ENCODE measurements at regions not wholly inside any gene's neighbourhood (a gene's known extent, or its start where the extent isn't known, plus 50 kb on each side); places are given as distances from the start of the nearest gene placed in this dataset.
"Not testable (repeated sequence)": the region's sequence is repeated elsewhere in the genome, so short reads cannot be mapped to it uniquely, and the experiment has no call there.

DNA sequence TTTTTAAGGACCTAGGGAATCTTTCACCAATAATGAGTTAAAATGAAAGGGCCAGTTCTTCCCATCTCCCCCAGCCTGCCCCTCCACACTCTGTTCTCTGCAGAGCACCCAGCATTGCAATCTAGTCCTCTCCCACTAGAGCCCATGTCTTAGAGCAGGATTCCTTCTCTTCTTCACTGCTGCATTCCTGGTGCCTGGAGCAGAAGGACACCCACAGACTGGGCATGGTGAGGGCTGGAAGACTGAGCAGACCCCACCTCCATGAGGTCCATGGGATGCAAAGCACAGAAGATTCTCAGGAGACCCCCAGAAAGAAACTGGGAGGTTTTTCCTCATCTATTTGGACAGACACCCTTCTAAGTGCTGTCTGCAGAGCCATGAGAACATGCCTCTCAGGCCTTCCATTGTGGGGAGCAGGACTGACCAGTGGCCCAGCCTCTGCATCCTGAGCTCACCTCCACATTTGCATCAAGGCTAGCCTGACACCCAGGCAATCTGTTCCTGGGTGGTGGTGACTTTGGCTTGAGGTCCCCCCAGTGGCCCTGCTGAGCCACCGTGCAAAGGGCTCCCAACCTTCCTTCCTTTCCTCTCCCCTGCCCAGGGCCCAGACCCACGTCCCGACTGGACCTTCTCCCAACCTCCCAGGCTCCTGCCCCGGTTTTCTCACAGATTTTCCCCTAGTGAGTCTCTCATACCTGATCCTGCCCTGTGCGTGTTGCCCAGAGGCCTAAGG is 74.2 kb upstream of the ZNF469 start:
- DNase-seq (ENCODE audit: low spot score) = no peak
- no peak overlapping the region for H3K27ac Mint-ChIP-seq (ENCODE audit: unreplicated experiment)
- no peaks in the 10 kb centered on the region for H3K9me3 Mint-ChIP-seq (ENCODE audit: unreplicated experiment)
- H3K4me1 Mint-ChIP-seq (ENCODE audit: unreplicated experiment) = no peaks in the 10 kb centered on the region
- H3K36me3 Mint-ChIP-seq (ENCODE audit: low read depth, unreplicated experiment) = peaks cover 6% of the 10 kb centered on the region
- H3K27me3 Mint-ChIP-seq (ENCODE audit: unreplicated experiment) = peaks cover 10% of the 10 kb centered on the region
- TF ChIP-seq, protein P1, sequence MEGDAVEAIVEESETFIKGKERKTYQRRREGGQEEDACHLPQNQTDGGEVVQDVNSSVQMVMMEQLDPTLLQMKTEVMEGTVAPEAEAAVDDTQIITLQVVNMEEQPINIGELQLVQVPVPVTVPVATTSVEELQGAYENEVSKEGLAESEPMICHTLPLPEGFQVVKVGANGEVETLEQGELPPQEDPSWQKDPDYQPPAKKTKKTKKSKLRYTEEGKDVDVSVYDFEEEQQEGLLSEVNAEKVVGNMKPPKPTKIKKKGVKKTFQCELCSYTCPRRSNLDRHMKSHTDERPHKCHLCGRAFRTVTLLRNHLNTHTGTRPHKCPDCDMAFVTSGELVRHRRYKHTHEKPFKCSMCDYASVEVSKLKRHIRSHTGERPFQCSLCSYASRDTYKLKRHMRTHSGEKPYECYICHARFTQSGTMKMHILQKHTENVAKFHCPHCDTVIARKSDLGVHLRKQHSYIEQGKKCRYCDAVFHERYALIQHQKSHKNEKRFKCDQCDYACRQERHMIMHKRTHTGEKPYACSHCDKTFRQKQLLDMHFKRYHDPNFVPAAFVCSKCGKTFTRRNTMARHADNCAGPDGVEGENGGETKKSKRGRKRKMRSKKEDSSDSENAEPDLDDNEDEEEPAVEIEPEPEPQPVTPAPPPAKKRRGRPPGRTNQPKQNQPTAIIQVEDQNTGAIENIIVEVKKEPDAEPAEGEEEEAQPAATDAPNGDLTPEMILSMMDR (IDR thresholded peaks at IDR 0.05; ENCODE audit: unreplicated experiment) = no peak
- no peak overlapping the region for H3K4me3 Mint-ChIP-seq (ENCODE audit: unreplicated experiment)

DNA sequence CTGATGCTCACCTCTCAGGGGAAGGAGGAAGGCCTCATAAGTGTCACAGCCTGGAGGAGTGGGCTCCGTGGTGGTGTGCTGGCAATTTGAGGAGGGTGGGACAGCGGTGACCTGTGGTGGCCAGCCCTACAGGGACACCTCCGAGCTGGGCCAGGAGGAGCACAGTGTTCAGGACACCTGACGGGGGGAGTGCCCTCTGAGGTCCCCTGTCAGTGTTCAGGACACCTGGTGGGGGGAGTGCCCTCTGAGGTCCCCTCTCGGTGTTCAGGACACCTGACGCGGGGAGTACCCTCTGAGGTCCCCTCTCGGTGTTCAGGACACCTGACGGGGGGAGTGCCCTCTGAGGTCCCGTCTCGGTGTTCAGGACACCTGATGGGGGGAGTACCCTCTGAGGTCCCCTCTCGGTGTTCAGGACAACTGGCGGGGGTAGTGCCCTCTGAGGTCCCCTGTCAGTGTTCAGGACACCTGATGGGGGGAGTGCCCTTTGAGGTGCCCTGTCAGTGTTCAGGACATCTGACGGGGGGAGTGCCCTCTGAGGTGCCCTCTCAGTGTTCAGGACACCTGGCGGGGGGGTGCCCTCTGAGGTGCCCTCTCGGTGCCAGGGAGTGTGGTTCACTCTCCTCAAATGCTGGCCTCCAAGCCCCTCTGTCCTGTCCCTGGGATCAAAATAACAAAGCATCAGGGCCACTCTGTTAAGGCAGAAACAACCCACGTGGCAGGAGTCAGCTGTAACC is 73.4 kb upstream of the ZNF469 start:
- Mint-ChIP-seq H3K9me3 (ENCODE audit: unreplicated experiment) (no peaks in the 10 kb centered on the region), H3K4me1 (ENCODE audit: unreplicated experiment) (no peaks in the 10 kb centered on the region), H3K4me3 (ENCODE audit: unreplicated experiment) (no peak overlapping the region), H3K27me3 (ENCODE audit: unreplicated experiment) (peaks cover 10% of the 10 kb centered on the region), H3K27ac (ENCODE audit: unreplicated experiment) (no peak overlapping the region), H3K36me3 (ENCODE audit: low read depth, unreplicated experiment) (peaks cover 6% of the 10 kb centered on the region)
- DNase-seq (ENCODE audit: low spot score) = no peak
- TF ChIP-seq, protein P1 (IDR thresholded peaks at IDR 0.05; ENCODE audit: unreplicated experiment) = no peak

DNA sequence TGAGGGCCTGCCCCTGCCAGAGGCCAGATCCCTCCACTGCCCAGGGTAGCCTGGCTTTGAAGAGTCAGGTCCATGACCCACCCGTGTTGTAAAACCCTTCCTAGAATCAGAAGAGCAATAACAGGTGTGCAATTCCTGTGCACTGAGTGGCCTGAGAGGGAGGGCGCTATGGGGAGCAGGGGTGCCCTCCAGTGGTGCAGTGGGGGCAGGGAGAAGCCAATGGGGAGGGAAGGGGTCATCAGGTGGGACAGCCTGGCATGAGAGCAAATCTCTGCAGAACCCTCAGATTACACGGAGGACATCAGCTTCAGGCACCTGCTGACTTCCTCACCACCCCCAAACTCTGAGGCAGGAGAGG is 72.9 kb upstream of the ZNF469 start:
- peaks cover 10% of the 10 kb centered on the region for H3K27me3 Mint-ChIP-seq (ENCODE audit: unreplicated experiment)
- H3K9me3 Mint-ChIP-seq (ENCODE audit: unreplicated experiment) = no peaks in the 10 kb centered on the region
- DNase-seq (ENCODE audit: low spot score) = no peak
- TF ChIP-seq, protein P1 (IDR thresholded peaks at IDR 0.05; ENCODE audit: unreplicated experiment) = no peak
- no peak overlapping the region for H3K27ac Mint-ChIP-seq (ENCODE audit: unreplicated experiment)
- H3K4me1 Mint-ChIP-seq (ENCODE audit: unreplicated experiment) = no peaks in the 10 kb centered on the region
- no peak overlapping the region for H3K4me3 Mint-ChIP-seq (ENCODE audit: unreplicated experiment)
- peaks cover 6% of the 10 kb centered on the region for H3K36me3 Mint-ChIP-seq (ENCODE audit: low read depth, unreplicated experiment)

DNA sequence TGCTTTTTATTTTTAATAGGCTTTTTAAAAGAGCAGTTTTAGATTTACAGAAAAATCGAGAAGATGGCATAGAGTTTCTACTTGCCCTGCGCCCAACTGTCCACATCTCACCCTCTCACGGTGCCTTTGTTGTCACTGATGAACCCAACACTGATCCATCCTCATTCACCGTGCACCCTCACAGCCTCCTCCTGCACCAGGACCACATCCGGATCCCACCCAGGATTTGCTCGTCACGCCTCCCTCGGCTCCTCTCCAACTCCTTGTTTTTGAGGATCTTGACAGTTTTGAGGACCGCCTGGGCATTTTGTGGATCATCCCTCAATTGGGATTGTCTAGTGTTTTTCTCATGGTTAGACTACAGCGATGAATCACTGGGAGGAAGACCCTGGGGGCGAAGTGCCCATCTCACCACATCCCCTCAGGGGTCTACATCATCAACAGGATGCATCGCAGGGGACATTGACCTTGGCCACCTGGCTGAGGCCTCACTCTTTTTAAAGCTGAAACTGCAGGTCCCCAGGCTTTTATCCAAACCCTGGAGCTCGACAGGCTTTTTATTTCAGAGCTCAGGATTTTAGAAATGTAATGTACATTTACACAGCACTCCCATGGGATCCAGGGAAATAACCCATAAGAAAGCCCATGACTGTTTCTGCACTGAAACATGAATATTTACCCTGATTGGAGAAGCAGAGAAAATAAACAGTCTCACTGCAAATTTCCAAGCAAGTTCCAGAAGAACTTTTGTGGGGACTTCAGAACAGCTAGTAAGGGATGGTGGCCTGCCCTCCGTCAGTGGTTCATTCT is 71.8 kb upstream of the ZNF469 start:
- TF ChIP-seq, protein P1 (IDR thresholded peaks at IDR 0.05; ENCODE audit: unreplicated experiment) = no peak
- Mint-ChIP-seq H3K36me3 (ENCODE audit: low read depth, unreplicated experiment) (no peaks in the 10 kb centered on the region), H3K27me3 (ENCODE audit: unreplicated experiment) (peaks cover 6% of the 10 kb centered on the region), H3K27ac (ENCODE audit: unreplicated experiment) (no peak overlapping the region), H3K4me3 (ENCODE audit: unreplicated experiment) (no peak overlapping the region), H3K4me1 (ENCODE audit: unreplicated experiment) (no peaks in the 10 kb centered on the region), H3K9me3 (ENCODE audit: unreplicated experiment) (no peaks in the 10 kb centered on the region)
- no peak for DNase-seq (ENCODE audit: low spot score)

DNA sequence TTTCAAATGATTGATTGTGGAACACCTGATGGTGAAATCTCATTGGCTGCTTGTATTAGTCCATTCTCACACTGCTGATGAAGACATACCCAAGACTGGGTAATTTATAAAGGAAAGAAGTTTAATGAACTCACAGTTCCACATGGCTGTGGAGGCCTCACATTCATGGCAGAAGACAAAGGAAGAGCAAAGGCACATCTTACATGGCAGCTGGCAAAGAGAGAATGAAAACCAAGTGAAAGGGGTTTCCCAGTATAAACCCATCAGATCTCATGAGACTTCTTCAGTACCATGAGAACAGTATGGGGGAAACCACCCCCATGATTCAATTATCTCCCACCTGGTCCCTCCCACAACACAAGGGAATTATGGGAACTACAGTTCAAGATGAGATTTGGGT is 70.9 kb upstream of the ZNF469 start:
- not testable (repeated sequence) for H3K36me3 Mint-ChIP-seq (ENCODE audit: low read depth, unreplicated experiment); H3K4me1 Mint-ChIP-seq (ENCODE audit: unreplicated experiment); DNase-seq (ENCODE audit: low spot score); H3K9me3 Mint-ChIP-seq (ENCODE audit: unreplicated experiment); H3K27me3 Mint-ChIP-seq (ENCODE audit: unreplicated experiment); H3K27ac Mint-ChIP-seq (ENCODE audit: unreplicated experiment); H3K4me3 Mint-ChIP-seq (ENCODE audit: unreplicated experiment)
